ENCODE measurements at regions not wholly inside any gene's neighbourhood (a gene's known extent, or its start where the extent isn't known, plus 50 kb on each side); places are given as distances from the start of the nearest gene placed in this dataset.
"Not testable (repeated sequence)": the region's sequence is repeated elsewhere in the genome, so short reads cannot be mapped to it uniquely, and the experiment has no call there.

GRCh38 chr5:19142713-19143414, 845.1 kb downstream of the CDH18 start:
- DNase-seq, result not testable (repeated sequence)

DNA sequence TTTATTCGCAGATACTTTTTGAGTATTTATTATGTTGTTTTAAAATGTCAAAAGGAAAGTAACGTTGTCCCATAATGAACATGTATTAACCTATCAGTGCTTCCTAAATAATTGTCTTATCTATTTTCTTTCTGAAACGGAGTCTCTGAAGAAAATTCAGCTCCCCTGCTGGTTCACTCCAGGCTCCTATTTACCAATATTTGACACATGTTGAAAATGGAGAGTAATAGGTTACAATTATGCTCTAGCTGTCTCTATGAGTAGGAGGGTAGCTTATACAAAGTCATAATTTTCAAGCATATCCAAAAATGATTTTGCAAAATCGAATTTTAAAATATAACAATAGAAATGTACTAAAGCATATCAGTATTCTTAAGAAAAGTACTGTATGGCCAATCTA, 844.1 kb downstream of the CDH18 start:
- no peak for DNase-seq

- no peak for DNase-seq
Measured at GRCh38 chr5:19169426-19169825, 818.6 kb downstream of the CDH18 start.

DNA sequence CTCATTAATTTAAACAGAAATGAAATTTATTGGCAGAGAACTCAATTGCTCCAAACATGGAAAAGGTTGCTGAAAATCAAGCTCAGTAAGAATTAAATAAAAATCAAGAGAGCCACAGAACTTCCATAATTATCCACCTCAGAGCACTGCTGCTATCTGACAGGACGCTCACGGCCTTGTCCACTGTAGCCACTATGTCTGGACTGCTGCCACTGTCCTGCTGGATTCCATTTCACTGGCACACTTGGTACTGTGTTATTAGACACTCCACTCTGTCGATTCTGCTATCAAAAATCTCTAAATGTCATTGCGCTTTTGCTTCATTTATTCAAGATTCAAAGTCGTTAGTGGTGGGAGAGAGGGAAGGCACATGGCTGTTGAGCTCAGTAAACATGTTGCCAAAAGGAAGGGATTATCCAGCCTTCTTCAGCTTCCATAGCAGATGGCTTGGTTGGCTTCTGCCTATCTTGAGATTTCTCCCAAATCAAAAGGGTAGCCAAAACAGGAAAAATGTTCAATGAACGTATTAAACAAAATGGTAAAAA, 815.0 kb downstream of the CDH18 start:
- no peak for DNase-seq

GRCh38 chr5:19175776-19176570, 812.0 kb downstream of the CDH18 start:
- DNase-seq, result no peak

GRCh38 chr5:19179571-19179970, 808.4 kb downstream of the CDH18 start:
- no peak for DNase-seq

- DNase-seq, result no peak
Measured at GRCh38 chr5:19189176-19189575, 798.8 kb downstream of the CDH18 start.

DNA sequence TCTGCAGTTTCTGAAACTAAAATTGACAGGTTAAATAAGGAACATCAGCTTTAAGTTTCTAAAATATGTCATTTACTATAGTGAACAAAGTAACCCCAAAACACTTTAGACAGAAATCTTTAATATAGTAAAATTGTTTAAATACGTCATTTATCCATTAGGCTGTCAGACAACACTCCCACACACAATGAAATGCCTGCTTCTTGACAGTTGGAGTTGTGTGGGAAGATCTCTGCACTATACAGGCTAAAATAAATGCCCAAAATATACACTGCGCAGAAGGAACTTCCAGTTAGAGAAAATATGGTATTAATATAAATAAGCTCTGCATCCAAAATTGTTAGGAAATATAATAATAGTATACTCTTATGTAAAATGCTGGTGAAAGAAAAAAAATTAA, 794.4 kb downstream of the CDH18 start:
- no peak for DNase-seq

DNA sequence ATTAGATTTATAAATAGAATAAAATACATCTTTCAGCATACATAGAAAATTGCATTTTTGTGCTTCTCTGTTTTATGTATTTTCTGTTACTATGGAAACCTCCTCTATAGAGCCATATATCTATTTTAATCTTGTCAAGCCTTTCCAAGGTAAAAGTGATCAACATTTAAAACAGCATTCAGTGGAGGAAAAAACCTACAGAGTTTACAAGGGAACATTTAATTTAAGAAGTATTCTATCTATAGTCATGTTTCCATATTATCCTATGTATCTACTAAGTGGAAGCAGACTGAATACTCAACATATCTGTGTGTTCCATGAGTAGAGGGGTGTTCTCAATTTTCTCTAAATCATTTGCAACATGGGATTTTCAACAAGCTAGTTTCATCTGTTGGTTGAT, 791.4 kb downstream of the CDH18 start:
- no peak for DNase-seq

- DNase-seq, result no peak
Measured at GRCh38 chr5:19200251-19200650, 787.7 kb downstream of the CDH18 start.

DNA sequence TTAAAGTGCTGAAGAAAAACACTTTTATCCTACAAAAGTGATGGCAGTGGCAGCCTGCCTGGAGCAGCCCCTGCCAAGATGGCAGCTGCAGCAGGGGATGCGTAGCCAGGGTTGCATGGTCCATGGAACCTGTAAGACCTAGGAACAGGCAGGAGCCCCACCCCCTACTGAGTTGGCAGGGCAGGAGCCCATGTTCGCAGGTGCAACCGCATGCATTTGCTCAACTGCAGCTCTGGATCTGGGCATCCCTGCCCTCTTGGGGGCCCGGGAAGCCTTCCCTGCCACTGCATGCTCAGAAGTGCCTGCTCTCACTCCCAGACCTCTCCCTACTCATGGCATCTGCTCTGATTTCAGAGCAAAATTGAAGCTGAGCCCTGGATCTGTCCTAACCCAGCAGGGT, 779.6 kb downstream of the CDH18 start:
- DNase-seq, result no peak

- DNase-seq, result no peak
Measured at GRCh38 chr5:19210886-19211285, 777.1 kb downstream of the CDH18 start.

GRCh38 chr5:19229179-19229835, 758.7 kb downstream of the CDH18 start:
- no peak for DNase-seq

DNA sequence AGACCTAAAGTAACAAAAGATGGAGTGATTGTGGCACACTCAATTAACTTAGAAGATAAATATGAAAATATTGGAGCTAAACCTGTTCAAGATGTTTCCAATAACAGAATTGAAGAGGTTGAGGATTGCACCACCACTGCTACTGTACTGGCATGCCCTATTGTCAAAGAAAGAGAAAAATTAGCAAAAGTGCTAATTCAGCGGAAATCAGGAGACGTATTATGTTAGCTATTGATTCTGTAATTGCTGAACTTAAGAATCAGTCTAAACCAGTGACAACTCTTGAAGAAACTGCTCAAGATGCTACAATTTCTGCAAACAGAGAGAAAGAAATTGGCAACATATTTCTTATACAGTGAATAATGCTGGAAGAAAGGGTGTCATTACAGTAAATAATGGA, 754.4 kb downstream of the CDH18 start:
- no peak for DNase-seq

DNA sequence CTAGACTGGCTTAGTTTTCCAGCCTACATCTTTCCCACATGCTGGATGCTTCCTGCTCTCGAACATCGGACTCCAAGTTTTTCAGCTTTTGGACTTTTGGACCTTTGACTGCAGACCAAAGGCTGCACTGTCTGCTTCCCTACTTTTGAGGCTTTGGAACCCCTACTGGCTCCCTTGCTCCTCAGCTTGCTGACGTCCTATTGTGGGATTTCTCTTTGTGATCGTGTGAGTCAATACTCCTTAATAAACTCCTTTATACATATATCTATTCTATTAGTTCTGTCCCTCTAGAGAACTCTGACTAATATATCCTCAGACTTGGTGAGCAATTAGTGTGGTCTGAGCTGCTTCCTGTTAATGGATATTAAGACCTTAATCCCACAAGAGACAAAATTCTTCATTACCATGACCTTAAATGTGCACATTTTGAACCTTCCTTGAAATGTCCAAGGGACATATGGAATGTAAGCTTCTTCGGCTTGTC, 752.9 kb downstream of the CDH18 start:
- DNase-seq, result no peak

- no peak for DNase-seq
Measured at GRCh38 chr5:19240170-19240569, 747.8 kb downstream of the CDH18 start.

DNA sequence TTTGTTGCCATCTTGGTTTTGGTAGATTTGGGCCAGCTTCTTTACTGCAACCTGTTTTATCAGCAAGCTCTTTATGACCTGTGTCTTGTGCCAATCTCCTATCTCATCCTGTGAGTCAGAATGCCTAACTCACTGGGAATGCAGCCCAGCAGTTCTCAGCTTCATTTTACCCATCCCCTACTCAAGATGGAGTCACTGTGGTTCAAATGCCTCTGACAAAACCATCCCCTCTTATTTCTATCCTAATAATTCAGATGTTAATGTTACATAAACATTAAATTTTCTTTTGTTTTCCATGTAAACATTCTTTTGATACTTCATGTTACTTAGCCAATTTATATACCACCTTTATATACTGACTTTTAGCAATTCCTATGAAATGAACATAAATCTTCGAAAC, 746.3 kb downstream of the CDH18 start:
- DNase-seq, result no peak

GRCh38 chr5:19246191-19246590, 741.8 kb downstream of the CDH18 start:
- not testable (repeated sequence) for DNase-seq

DNA sequence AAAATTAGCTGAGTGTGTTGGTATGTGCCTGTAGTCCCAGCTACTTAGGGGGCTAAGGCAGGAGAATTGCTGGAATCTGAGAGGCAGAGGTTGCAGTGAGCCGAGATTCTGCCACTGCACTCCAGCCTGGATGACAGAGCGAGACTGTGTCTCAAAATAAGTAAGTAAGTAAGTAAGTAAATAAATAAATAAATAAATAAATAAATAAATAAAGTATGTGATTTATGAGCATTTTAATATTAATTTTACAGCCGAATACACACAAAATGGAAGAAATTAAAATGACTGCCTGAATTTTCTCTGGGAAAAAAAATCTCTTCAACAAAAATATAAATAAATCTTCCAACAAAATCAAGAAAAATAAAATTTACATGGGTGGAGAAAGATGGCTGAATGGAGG, 740.7 kb downstream of the CDH18 start:
- DNase-seq, result no peak

- no peak for DNase-seq
Measured at GRCh38 chr5:19256036-19256435, 732.0 kb downstream of the CDH18 start.

- no peak for DNase-seq
Measured at GRCh38 chr5:19258686-19259085, 729.3 kb downstream of the CDH18 start.

- DNase-seq, result no peak
Measured at GRCh38 chr5:19261879-19262278, 726.1 kb downstream of the CDH18 start.

- DNase-seq, result no peak
Measured at GRCh38 chr5:19264821-19265220, 723.2 kb downstream of the CDH18 start.

- DNase-seq, result no peak
Measured at GRCh38 chr5:19266791-19267190, 721.2 kb downstream of the CDH18 start.
